MM.1S (cell line): ENCODE measurements at regions not wholly inside any gene's neighbourhood (a gene's known extent, or its start where the extent isn't known, plus 50 kb on each side); places are given as distances from the start of the nearest gene placed in this dataset.

Experiments used
- DNase-seq: peaks from one replicate; pipeline ENCODE4 v3.0.0-alpha.2; 2015
- H2AFZ ChIP-seq: fragments of 300-600 bp; sonication (generic); 2 replicates; pipeline ENCODE4 v1.6.0; 2016; ENCODE audit warnings: antibody characterized with exemption, low read length
- H3F3A ChIP-seq: fragments of 300-600 bp; sonication (generic); 2 replicates; pipeline ENCODE4 v1.6.1; 2016; ENCODE audit warnings: mild to moderate bottlenecking, antibody characterized with exemption, low read length, moderate library complexity, mixed read lengths; ENCODE audit not compliant: insufficient read depth
- H3K27ac ChIP-seq: fragments of 300-600 bp; sonication (generic); 2 replicates; pipeline ENCODE4 v1.5.1; 2016; ENCODE audit warnings: mild to moderate bottlenecking, low read length
- H3K27me3 ChIP-seq: fragments of 300-600 bp; sonication (generic); replicated peaks from 2 replicates; pipeline ENCODE4 v1.6.0; 2016; ENCODE audit warnings: low read length; ENCODE audit not compliant: insufficient read depth
- H3K36me3 ChIP-seq: fragments of 300-600 bp; sonication (generic); replicated peaks from 2 replicates; pipeline ENCODE4 v1.6.1; 2016; ENCODE audit warnings: mild to moderate bottlenecking, low read length, mixed read lengths; ENCODE audit not compliant: insufficient read depth
- H3K4me1 ChIP-seq: fragments of 300-600 bp; sonication (generic); 2 replicates; pipeline ENCODE4 v1.6.1; 2016; ENCODE audit warnings: low read length, mixed read lengths
- H3K4me2 ChIP-seq: fragments of 300-600 bp; sonication (generic); 2 replicates; pipeline ENCODE4 v1.6.0; 2016; ENCODE audit warnings: low read depth, low read length
- H3K4me3 ChIP-seq: fragments of 300-600 bp; sonication (generic); 2 replicates; pipeline ENCODE4 v1.5.1; 2016; ENCODE audit warnings: low read length, mixed read lengths
- H3K79me2 ChIP-seq: fragments of 300-600 bp; sonication (generic); 2 replicates; pipeline ENCODE4 v1.6.1; 2016; ENCODE audit warnings: mixed run types, low read length, mixed read lengths
- H3K9ac ChIP-seq: fragments of 300-600 bp; sonication (generic); 2 replicates; pipeline ENCODE4 v1.6.1; 2016; ENCODE audit warnings: low read length, mixed read lengths
- H3K9me2 ChIP-seq: fragments of 300-600 bp; sonication (generic); replicated peaks from 2 replicates; pipeline ENCODE4 v1.6.1; 2016; ENCODE audit warnings: mild to moderate bottlenecking, low read length, mixed read lengths; ENCODE audit not compliant: insufficient read depth
- H3K9me3 ChIP-seq: fragments of 300-600 bp; sonication (generic); replicated peaks from 2 replicates; pipeline ENCODE4 v1.6.1; 2016; ENCODE audit warnings: mild to moderate bottlenecking, low read length, mixed read lengths; ENCODE audit not compliant: insufficient read depth
- H4K20me1 ChIP-seq: fragments of 300-600 bp; sonication (generic); 2 replicates; pipeline ENCODE4 v1.6.1; 2016; ENCODE audit warnings: mild to moderate bottlenecking, low read length, moderate library complexity, mixed read lengths; ENCODE audit not compliant: insufficient read depth
- EZH2 ChIP-seq: fragments of 300-600 bp; sonication (generic); optimal IDR thresholded peaks from 2 replicates; pipeline ENCODE3; 2017; ENCODE audit warnings: low read depth, mild to moderate bottlenecking, antibody characterized with exemption, low read length, mixed read lengths
- EZH2phosphoT487 ChIP-seq: fragments of 300-600 bp; sonication (generic); IDR thresholded peaks from 2 replicates; pipeline ENCODE4 v1.6.1; 2018; ENCODE audit warnings: antibody characterized with exemption, low read length
- TF ChIP-seq, protein P1 (sequence below): fragments of 300-600 bp; sonication (generic); IDR thresholded peaks from 2 replicates; pipeline ENCODE4 v1.5.1; 2016; ENCODE audit warnings: antibody characterized with exemption, low read length, mixed read lengths

DNA sequence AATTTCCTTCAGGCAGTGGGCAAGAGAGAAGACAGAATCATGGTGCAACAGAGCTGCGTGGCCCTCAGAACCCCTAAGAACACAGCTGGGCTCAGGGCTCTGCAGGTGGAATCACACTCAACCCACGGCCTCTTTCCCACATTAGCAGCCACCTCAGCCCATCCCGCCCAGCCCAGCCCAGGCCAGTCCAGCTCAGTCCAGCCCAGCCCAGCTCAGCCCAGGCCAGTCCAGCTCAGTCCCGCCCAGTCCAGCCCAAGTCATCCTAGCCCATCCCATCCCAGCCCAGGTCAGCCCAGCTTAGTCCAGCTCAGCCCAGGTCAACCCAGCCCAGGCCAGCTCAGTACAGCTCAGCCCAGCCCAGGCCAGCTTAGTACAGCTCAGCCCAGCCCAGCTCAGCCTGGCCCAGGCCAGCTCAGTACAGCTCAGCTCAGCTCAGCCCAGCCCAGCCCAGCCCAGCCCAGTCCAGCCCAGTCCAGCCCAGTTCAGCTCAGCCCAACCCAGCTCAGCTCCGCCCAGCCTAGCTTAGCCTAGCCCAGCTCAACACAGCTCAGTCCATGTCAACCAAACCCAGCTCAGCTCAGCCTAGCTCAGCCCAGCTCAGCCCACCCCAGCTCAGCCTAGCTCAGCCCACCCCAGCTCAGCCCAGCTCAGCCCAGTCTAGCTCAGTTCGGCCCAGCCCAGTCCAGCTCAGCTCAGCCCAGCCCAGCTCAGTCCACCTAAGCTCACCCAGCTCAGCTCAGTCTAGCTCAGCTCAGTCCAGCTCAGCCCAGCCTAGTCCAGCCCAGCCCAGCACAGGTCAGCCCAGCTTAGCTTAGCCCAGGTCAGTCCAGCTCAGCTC, 183.1 kb downstream of the TMEM121 start:
- H3K9me3 ChIP-seq = no peaks in the 10 kb centered on the region
- H3K9ac ChIP-seq = no peak overlapping the region
- H3K27me3 ChIP-seq = no peaks in the 10 kb centered on the region
- no peaks in the 10 kb centered on the region for H4K20me1 ChIP-seq
- no peaks in the 10 kb centered on the region for H3K4me1 ChIP-seq
- no peaks in the 10 kb centered on the region for H3K79me2 ChIP-seq
- no peaks in the 10 kb centered on the region for H3K9me2 ChIP-seq
- no peak for TF ChIP-seq EZH2phosphoT487
- no peak for TF ChIP-seq EZH2
- TF ChIP-seq, protein P1, sequence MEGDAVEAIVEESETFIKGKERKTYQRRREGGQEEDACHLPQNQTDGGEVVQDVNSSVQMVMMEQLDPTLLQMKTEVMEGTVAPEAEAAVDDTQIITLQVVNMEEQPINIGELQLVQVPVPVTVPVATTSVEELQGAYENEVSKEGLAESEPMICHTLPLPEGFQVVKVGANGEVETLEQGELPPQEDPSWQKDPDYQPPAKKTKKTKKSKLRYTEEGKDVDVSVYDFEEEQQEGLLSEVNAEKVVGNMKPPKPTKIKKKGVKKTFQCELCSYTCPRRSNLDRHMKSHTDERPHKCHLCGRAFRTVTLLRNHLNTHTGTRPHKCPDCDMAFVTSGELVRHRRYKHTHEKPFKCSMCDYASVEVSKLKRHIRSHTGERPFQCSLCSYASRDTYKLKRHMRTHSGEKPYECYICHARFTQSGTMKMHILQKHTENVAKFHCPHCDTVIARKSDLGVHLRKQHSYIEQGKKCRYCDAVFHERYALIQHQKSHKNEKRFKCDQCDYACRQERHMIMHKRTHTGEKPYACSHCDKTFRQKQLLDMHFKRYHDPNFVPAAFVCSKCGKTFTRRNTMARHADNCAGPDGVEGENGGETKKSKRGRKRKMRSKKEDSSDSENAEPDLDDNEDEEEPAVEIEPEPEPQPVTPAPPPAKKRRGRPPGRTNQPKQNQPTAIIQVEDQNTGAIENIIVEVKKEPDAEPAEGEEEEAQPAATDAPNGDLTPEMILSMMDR = no peak
- no peak for DNase-seq
- no peak overlapping the region for H2AFZ ChIP-seq
- H3K4me2 ChIP-seq = no peak overlapping the region
- H3F3A ChIP-seq = no peaks in the 10 kb centered on the region
- H3K27ac ChIP-seq = no peak overlapping the region
- H3K4me3 ChIP-seq = no peak overlapping the region
- H3K36me3 ChIP-seq = no peaks in the 10 kb centered on the region

- H3K9me2 ChIP-seq = no peaks in the 10 kb centered on the region
- no peaks in the 10 kb centered on the region for H3K79me2 ChIP-seq
- no peak overlapping the region for H3K4me2 ChIP-seq
- no peaks in the 10 kb centered on the region for H4K20me1 ChIP-seq
- H3K9me3 ChIP-seq = no peaks in the 10 kb centered on the region
- H3F3A ChIP-seq = no peaks in the 10 kb centered on the region
- H3K27me3 ChIP-seq = no peaks in the 10 kb centered on the region
- no peak overlapping the region for H3K27ac ChIP-seq
- no peaks in the 10 kb centered on the region for H3K4me1 ChIP-seq
- no peaks in the 10 kb centered on the region for H3K36me3 ChIP-seq
- TF ChIP-seq EZH2 = no peak
- TF ChIP-seq, protein P1 = no peak
- no peak for TF ChIP-seq EZH2phosphoT487
- H2AFZ ChIP-seq = no peak overlapping the region
- H3K9ac ChIP-seq = no peak overlapping the region
- H3K4me3 ChIP-seq = no peak overlapping the region
- no peak for DNase-seq
Measured at GRCh38 chr14:105710119-105711043, 184.0 kb downstream of the TMEM121 start.

- no peak for TF ChIP-seq EZH2phosphoT487
- TF ChIP-seq, protein P1 = no peak
- no peak for TF ChIP-seq EZH2
- Histone ChIP-seq H3K9ac (no peak overlapping the region), H3K9me3 (no peaks in the 10 kb centered on the region), H3K4me3 (no peak overlapping the region), H2AFZ (no peak overlapping the region), H4K20me1 (no peaks in the 10 kb centered on the region), H3K4me1 (no peaks in the 10 kb centered on the region), H3K79me2 (no peaks in the 10 kb centered on the region), H3K27ac (no peak overlapping the region), H3K4me2 (no peak overlapping the region), H3K36me3 (no peaks in the 10 kb centered on the region), H3K9me2 (no peaks in the 10 kb centered on the region), H3K27me3 (no peaks in the 10 kb centered on the region), H3F3A (no peaks in the 10 kb centered on the region)
- no peak for DNase-seq
Measured at GRCh38 chr14:105711044-105711620, 184.7 kb downstream of the TMEM121 start.
